HepG2 (cell line): ENCODE measurements at regions not wholly inside any gene's neighbourhood (a gene's known extent, or its start where the extent isn't known, plus 50 kb on each side); places are given as distances from the start of the nearest gene placed in this dataset.

Source experiments
- ATAC-seq: fragments of 200-7000 bp; cut with Tn5 transposase; 3 replicates; pipeline ENCODE4 v1.9.1; 2020; ENCODE audit warnings: mild to moderate bottlenecking, moderate library complexity
- BruUV-seq: library from RNA; stranded (reverse); fragments of 400-500 nt; replicated peaks from 2 replicates; lab custom pipeline; 2021; lab: Mats Ljungman, UMichigan
- CTCF ChIA-PET: fragments of 300-600 bp; formaldehyde crosslinking; extraction: SDS; loops from one replicate; lab custom pipeline; 2021; ENCODE audit warnings: low total read pairs, inconsistent platforms, low intra/inter-chr PET ratio; lab: Yijun Ruan, JAX
- POLR2A ChIA-PET: fragments of 350-600 bp; sonication (Branson Sonifier 250); formaldehyde crosslinking; loops from one replicate; lab custom pipeline; 2020; ENCODE audit warnings: antibody characterized with exemption, inconsistent platforms; lab: Yijun Ruan, JAX
- DNase-seq: peaks from one replicate; pipeline ENCODE4 v3.0.0-alpha.2; 2015; ENCODE audit warnings: low spot score
- FAIRE-seq: peaks from 3 replicates; lab custom pipeline; 2011; peaks lifted over from hg19 to GRCh38; lab: Jason Lieb, UNC
- H2AFZ ChIP-seq: one replicate; pipeline ENCODE4 v1.6.1; 2011; ENCODE audit warnings: low read length, inconsistent platforms
- H3K27ac ChIP-seq: fragments of 300-600 bp; 3 replicates; pipeline ENCODE4 v1.8.0; 2011; ENCODE audit warnings: mixed run types, mild to moderate bottlenecking, mixed read lengths, low read length, inconsistent platforms; ENCODE audit not compliant: insufficient read depth; ENCODE audit errors: extremely low read length
- H3K27me3 ChIP-seq, 2 experiments: fragments of 200-600 bp in 1 of 2; 2 replicates in 1 of 2; 3 replicates in 1 of 2; pipeline versions ENCODE4 v1.6.0 to v1.8.0; 2011; ENCODE audit warnings: low read length in 2 of 2, mild to moderate bottlenecking in 2 of 2, moderate library complexity in 2 of 2, inconsistent platforms in 1 of 2; ENCODE audit not compliant: insufficient read depth in 2 of 2, control insufficient read depth in 1 of 2
- H3K36me3 ChIP-seq, 2 experiments: fragments of 200-600 bp in 1 of 2; replicated peaks in 1 of 2; 2 replicates in 1 of 2; 3 replicates in 1 of 2; pipeline versions ENCODE4 v1.5.1 to v1.8.0; 2011; ENCODE audit warnings: low read length in 2 of 2, inconsistent platforms in 1 of 2; ENCODE audit not compliant: insufficient read depth in 2 of 2, control insufficient read depth in 1 of 2
- H3K4me1 ChIP-seq: 2 replicates; pipeline ENCODE4 v1.5.1; 2012; ENCODE audit warnings: low read length, inconsistent platforms; ENCODE audit not compliant: insufficient read depth
- H3K4me2 ChIP-seq: 2 replicates; pipeline ENCODE4 v1.6.0; 2011; ENCODE audit warnings: low read depth, low read length, inconsistent platforms
- H3K4me3 ChIP-seq, 3 experiments: fragments of 200-600 bp in 1 of 3; sonication (generic), shearing (Covaris generic) in 1 of 3; replicated peaks in 1 of 3; 2 replicates each; pipeline ENCODE4 v1.5.1; 2011 to 2016; ENCODE audit warnings: low read length in 3 of 3, inconsistent platforms in 2 of 3, low read depth in 2 of 3, mild to moderate bottlenecking in 2 of 3, control low read depth in 1 of 3, mixed read lengths in 1 of 3; ENCODE audit not compliant: insufficient read depth in 1 of 3
- H3K79me2 ChIP-seq: one replicate; pipeline ENCODE4 v1.6.1; 2011; ENCODE audit warnings: low read length, inconsistent platforms; ENCODE audit not compliant: insufficient read depth
- H3K9ac ChIP-seq: 2 replicates; pipeline ENCODE4 v1.6.0; 2011; ENCODE audit warnings: mild to moderate bottlenecking, low read depth, low read length, inconsistent platforms; ENCODE audit not compliant: insufficient read depth
- H3K9me3 ChIP-seq: 2 replicates; pipeline ENCODE4 v1.5.1; 2012; ENCODE audit warnings: mild to moderate bottlenecking, low read length
- H4K20me1 ChIP-seq: 2 replicates; pipeline ENCODE4 v1.6.0; 2011; ENCODE audit warnings: inconsistent platforms, mild to moderate bottlenecking, low read length, moderate library complexity; ENCODE audit not compliant: insufficient read depth
- IKZF1 ChIP-seq: fragments of 450-650 bp; IDR thresholded peaks from 2 replicates; pipeline ENCODE4 v1.7.1; 2016
- KLF6 ChIP-seq: IDR thresholded peaks from 2 replicates; pipeline ENCODE4 v1.8.0; 2016; ENCODE audit warnings: missing biosample characterization, missing genetic modification reagents
- MTA3 ChIP-seq: sonication (generic); formaldehyde crosslinking; IDR thresholded peaks from 2 replicates; pipeline ENCODE4 v1.4.0; 2020; ENCODE audit warnings: missing genetic modification reagents
- MYNN ChIP-seq: sonication (generic); formaldehyde crosslinking; IDR thresholded peaks from 2 replicates; pipeline ENCODE4 v1.4.0; 2020; ENCODE audit warnings: mild to moderate bottlenecking, low read depth, missing genetic modification reagents
- NKX3-1 ChIP-seq: sonication (generic); formaldehyde crosslinking; IDR thresholded peaks from 2 replicates; pipeline ENCODE4 v1.5.0; 2020; ENCODE audit warnings: missing genetic modification reagents
- SRSF4 ChIP-seq: fragments of 200-400 bp; formaldehyde crosslinking; IDR thresholded peaks from one replicate; pipeline ENCODE4 v1.6.1; 2018; ENCODE audit warnings: mild to moderate bottlenecking, low read depth, low read length, moderate library complexity; ENCODE audit not compliant: poor library complexity, severe bottlenecking
- ZBTB3 ChIP-seq: sonication (generic); formaldehyde crosslinking; IDR thresholded peaks from 2 replicates; pipeline ENCODE4 v1.4.0; 2020; ENCODE audit warnings: low read depth, mild to moderate bottlenecking, moderate library complexity, missing genetic modification reagents, borderline replicate concordance
- ZMYM2 ChIP-seq: sonication (generic); formaldehyde crosslinking; IDR thresholded peaks from 2 replicates; pipeline ENCODE4 v1.8.0; 2022; ENCODE audit warnings: mild to moderate bottlenecking, missing genetic modification reagents
- ZNF121 ChIP-seq: sonication (generic); formaldehyde crosslinking; IDR thresholded peaks from 2 replicates; pipeline ENCODE4 v1.5.0; 2020; ENCODE audit warnings: mild to moderate bottlenecking, missing genetic modification reagents
- ZNF253 ChIP-seq: sonication (generic); formaldehyde crosslinking; IDR thresholded peaks from 2 replicates; pipeline ENCODE4 v1.8.0; 2022; ENCODE audit warnings: mild to moderate bottlenecking, missing genetic modification reagents, borderline replicate concordance
- WGBS: methylation state at CpG from one replicate; pipeline ENCODE4 v1.1.6; 2017; ENCODE audit warnings: low lambda C conversion rate; 5-methylcytosine and 5-hydroxymethylcytosine counted together
- in situ Hi-C: cut with HindIII; loops from 2 replicates; pipeline ENCODE4 v1.10.0; 2017; ENCODE audit warnings: low pct_unique_long_range_greater_than_20kb; ENCODE audit not compliant: extremely low pct_ligation_motif_present
- intact Hi-C: fragments of 100-400 bp; cut with micrococcal nuclease; formaldehyde crosslinking; loops from one replicate; pipeline ENCODE4 v1.10.0; 2022; ENCODE audit not compliant: unreplicated experiment
- TF ChIP-seq, protein P1 (sequence below): sonication (generic); formaldehyde crosslinking; IDR thresholded peaks from 2 replicates; pipeline ENCODE4 v1.5.0; 2020; ENCODE audit warnings: missing genetic modification reagents, mild to moderate bottlenecking, borderline replicate concordance
- TF ChIP-seq, protein P2 (sequence below): sonication (generic); formaldehyde crosslinking; IDR thresholded peaks from 2 replicates; pipeline ENCODE4 v1.4.0; 2020; ENCODE audit warnings: mild to moderate bottlenecking, missing genetic modification reagents
- TF ChIP-seq, protein P3 (sequence below): sonication (generic); formaldehyde crosslinking; IDR thresholded peaks from 2 replicates; pipeline ENCODE4 v1.5.0; 2020; ENCODE audit warnings: mild to moderate bottlenecking, missing genetic modification reagents
- TF ChIP-seq, protein P4 (sequence below): sonication (generic); formaldehyde crosslinking; IDR thresholded peaks from 2 replicates; pipeline ENCODE4 v1.5.0; 2020; ENCODE audit warnings: missing genetic modification reagents

DNA sequence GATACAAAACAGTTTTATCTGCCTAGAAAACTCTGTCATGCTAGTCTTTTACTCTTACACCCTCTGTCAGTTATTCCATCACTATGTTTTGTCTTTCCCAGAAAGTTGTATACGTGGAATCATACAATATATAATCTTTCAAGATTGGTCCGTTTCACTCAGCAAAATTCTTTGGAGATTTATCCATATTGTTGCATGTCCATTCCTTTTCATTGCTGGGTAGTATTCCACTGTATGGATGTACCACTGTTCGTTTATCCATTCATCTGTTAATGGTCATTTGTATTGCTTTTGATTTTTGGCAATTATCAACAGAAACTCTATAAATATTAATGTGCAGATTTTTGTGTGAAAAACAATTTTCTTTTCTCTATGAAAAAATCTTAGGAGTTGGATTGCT, 63.1 kb downstream of the GLUD2 start:
- Histone ChIP-seq H3K4me1 (no peaks in the 10 kb centered on the region), H3K9me3 (no peaks in the 10 kb centered on the region), H3K4me2 (no peak overlapping the region), H3K9ac (no peak overlapping the region), H3K27ac (no peak overlapping the region), H3K36me3 (no peaks in the 10 kb centered on the region), H3K27me3 (no peaks in the 10 kb centered on the region), H4K20me1 (no peaks in the 10 kb centered on the region), H2AFZ (no peak overlapping the region), H3K79me2 (no peaks in the 10 kb centered on the region), H3K4me3 (no peak overlapping the region)
- DNase-seq (no peak), ATAC-seq (no peak), FAIRE-seq (no peak)
- WGBS: 4% methylated on average over 3 of the region's 3 CpGs
- in situ Hi-C loops: no loop called here
- no TSS peak for BruUV-seq
- TF ChIP-seq, protein P1, sequence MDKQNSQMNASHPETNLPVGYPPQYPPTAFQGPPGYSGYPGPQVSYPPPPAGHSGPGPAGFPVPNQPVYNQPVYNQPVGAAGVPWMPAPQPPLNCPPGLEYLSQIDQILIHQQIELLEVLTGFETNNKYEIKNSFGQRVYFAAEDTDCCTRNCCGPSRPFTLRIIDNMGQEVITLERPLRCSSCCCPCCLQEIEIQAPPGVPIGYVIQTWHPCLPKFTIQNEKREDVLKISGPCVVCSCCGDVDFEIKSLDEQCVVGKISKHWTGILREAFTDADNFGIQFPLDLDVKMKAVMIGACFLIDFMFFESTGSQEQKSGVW (CRISPR knock-in tag): no peak
- TF ChIP-seq ZBTB3 (CRISPR knock-in tag) (no peak), IKZF1 (no peak), NKX3-1 (no peak), MYNN (CRISPR knock-in tag) (no peak), ZNF121 (CRISPR knock-in tag) (no peak), ZNF253 (no peak), KLF6 (CRISPR knock-in tag) (no peak), MTA3 (CRISPR knock-in tag) (no peak), SRSF4 (no peak), ZMYM2 (CRISPR knock-in tag) (no peak)
- TF ChIP-seq, protein P2, sequence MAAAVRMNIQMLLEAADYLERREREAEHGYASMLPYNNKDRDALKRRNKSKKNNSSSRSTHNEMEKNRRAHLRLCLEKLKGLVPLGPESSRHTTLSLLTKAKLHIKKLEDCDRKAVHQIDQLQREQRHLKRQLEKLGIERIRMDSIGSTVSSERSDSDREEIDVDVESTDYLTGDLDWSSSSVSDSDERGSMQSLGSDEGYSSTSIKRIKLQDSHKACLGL (CRISPR knock-in tag): no peak
- TF ChIP-seq, protein P3, sequence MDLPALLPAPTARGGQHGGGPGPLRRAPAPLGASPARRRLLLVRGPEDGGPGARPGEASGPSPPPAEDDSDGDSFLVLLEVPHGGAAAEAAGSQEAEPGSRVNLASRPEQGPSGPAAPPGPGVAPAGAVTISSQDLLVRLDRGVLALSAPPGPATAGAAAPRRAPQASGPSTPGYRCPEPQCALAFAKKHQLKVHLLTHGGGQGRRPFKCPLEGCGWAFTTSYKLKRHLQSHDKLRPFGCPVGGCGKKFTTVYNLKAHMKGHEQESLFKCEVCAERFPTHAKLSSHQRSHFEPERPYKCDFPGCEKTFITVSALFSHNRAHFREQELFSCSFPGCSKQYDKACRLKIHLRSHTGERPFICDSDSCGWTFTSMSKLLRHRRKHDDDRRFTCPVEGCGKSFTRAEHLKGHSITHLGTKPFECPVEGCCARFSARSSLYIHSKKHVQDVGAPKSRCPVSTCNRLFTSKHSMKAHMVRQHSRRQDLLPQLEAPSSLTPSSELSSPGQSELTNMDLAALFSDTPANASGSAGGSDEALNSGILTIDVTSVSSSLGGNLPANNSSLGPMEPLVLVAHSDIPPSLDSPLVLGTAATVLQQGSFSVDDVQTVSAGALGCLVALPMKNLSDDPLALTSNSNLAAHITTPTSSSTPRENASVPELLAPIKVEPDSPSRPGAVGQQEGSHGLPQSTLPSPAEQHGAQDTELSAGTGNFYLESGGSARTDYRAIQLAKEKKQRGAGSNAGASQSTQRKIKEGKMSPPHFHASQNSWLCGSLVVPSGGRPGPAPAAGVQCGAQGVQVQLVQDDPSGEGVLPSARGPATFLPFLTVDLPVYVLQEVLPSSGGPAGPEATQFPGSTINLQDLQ (CRISPR knock-in tag): no peak
- TF ChIP-seq, protein P4, sequence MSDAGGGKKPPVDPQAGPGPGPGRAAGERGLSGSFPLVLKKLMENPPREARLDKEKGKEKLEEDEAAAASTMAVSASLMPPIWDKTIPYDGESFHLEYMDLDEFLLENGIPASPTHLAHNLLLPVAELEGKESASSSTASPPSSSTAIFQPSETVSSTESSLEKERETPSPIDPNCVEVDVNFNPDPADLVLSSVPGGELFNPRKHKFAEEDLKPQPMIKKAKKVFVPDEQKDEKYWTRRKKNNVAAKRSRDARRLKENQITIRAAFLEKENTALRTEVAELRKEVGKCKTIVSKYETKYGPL (CRISPR knock-in tag): no peak
- intact Hi-C loops: no loop called here
- CTCF ChIA-PET: no interaction called here
- POLR2A ChIA-PET: no interaction called here
